Natural killer cell (primary cell): ENCODE measurements at regions not wholly inside any gene's neighbourhood (a gene's known extent, or its start where the extent isn't known, plus 50 kb on each side); places are given as distances from the start of the nearest gene placed in this dataset.

Experiments
- ATAC-seq, 3 donors: fragments of 150-1000 bp in 2 of 3; fragments of 200-7000 bp in 1 of 3; cut with Tn5 transposase; 1 replicate in 1 of 3; 2 replicates in 2 of 3; pipeline ENCODE4 v1.10.0; 2021; ENCODE audit warnings: mild to moderate bottlenecking in 2 of 3, moderate library complexity in 2 of 3
- DNase-seq, 2 donors: peaks; one replicate each; pipeline versions ENCODE4 v3.0.0 to v3.0.0-alpha.2; 2013 to 2021; ENCODE audit warnings: mixed read lengths in 1 of 2
- H3K27ac ChIP-seq: one replicate; pipeline ENCODE4 v1.5.1; 2013; ENCODE audit warnings: mild to moderate bottlenecking, low read length
- H3K27me3 ChIP-seq: one replicate; pipeline ENCODE4 v1.6.1; 2013; ENCODE audit warnings: low read length; ENCODE audit not compliant: control insufficient read depth, insufficient read depth
- H3K36me3 ChIP-seq: one replicate; pipeline ENCODE4 v1.6.1; 2013; ENCODE audit warnings: low read length; ENCODE audit not compliant: control insufficient read depth, insufficient read depth
- H3K4me1 ChIP-seq: one replicate; pipeline ENCODE4 v1.6.1; 2013; ENCODE audit warnings: low read length; ENCODE audit not compliant: control insufficient read depth, insufficient read depth
- H3K4me3 ChIP-seq: one replicate; pipeline ENCODE4 v1.5.1; 2013; ENCODE audit warnings: low read length
- H3K9me3 ChIP-seq: one replicate; pipeline ENCODE4 v1.6.1; 2013; ENCODE audit warnings: low read length; ENCODE audit not compliant: control insufficient read depth, insufficient read depth
- H3K27ac Mint-ChIP-seq, 2 donors: one replicate each; pipeline ENCODE4 v1.8.0; 2022; ENCODE audit warnings: mild to moderate bottlenecking in 2 of 2, mixed read lengths in 2 of 2, moderate library complexity in 1 of 2
- H3K27me3 Mint-ChIP-seq, 2 donors: one replicate each; pipeline ENCODE4 v1.8.0; 2022; ENCODE audit warnings: low read depth in 2 of 2, mixed read lengths in 2 of 2
- H3K36me3 Mint-ChIP-seq: one replicate; pipeline ENCODE4 v1.8.0; 2022; ENCODE audit warnings: mixed read lengths
- H3K4me1 Mint-ChIP-seq, 2 donors: one replicate each; pipeline ENCODE4 v1.8.0; 2022; ENCODE audit warnings: mixed read lengths in 2 of 2
- H3K4me3 Mint-ChIP-seq: one replicate; pipeline ENCODE4 v1.8.0; 2022; ENCODE audit warnings: mild to moderate bottlenecking, moderate library complexity, mixed read lengths
- H3K9me3 Mint-ChIP-seq, 2 donors: one replicate each; pipeline ENCODE4 v1.8.0; 2022; ENCODE audit warnings: mixed read lengths in 2 of 2
- CTCF ChIP-seq: fragments of 200-600 bp; IDR thresholded peaks from one replicate; pipeline ENCODE4 v1.8.0; 2022; ENCODE audit warnings: antibody characterized with exemption
- WGBS: methylation state at CpG from one replicate; pipeline ENCODE4 v1.1.7; 2013; ENCODE audit warnings: missing lambda C conversion rate; ENCODE audit not compliant: insufficient coverage; 5-methylcytosine and 5-hydroxymethylcytosine counted together
- intact Hi-C: fragments of 100-400 bp; cut with micrococcal nuclease; formaldehyde crosslinking; loops from one replicate; pipeline ENCODE4 v1.14.2; 2022

- no peak overlapping the region for H3K4me3 ChIP-seq
- Mint-ChIP-seq H3K4me1 (no peaks in the 10 kb centered on the region), H3K4me3 (no peak overlapping the region), H3K36me3 (no peaks in the 10 kb centered on the region), H3K9me3 (peaks cover 19 to 37% of the 10 kb centered on the region in 2 donors), H3K27me3 (no peaks in the 10 kb centered on the region), H3K27ac (no peak overlapping the region)
- intact Hi-C loops, result no loop called here
- H3K9me3 ChIP-seq, result no peaks in the 10 kb centered on the region
- no peaks in the 10 kb centered on the region for H3K27me3 ChIP-seq
- no peak for ATAC-seq
- no peak overlapping the region for H3K27ac ChIP-seq
- H3K36me3 ChIP-seq, result no peaks in the 10 kb centered on the region
- WGBS, result 64% methylated on average over 2 of the region's 3 CpGs
- no peaks in the 10 kb centered on the region for H3K4me1 ChIP-seq
- no peak for TF ChIP-seq CTCF
- DNase-seq, result no peak
Measured at GRCh38 chr6:23091795-23092194, 522.4 kb downstream of the HDGFL1 start.

- Mint-ChIP-seq H3K9me3 (peaks cover 14 to 27% of the 10 kb centered on the region in 2 donors), H3K27ac (no peak overlapping the region), H3K27me3 (no peaks in the 10 kb centered on the region), H3K4me1 (no peaks in the 10 kb centered on the region), H3K4me3 (no peak overlapping the region), H3K36me3 (no peaks in the 10 kb centered on the region)
- no peak overlapping the region for H3K4me3 ChIP-seq
- no peak for TF ChIP-seq CTCF
- H3K36me3 ChIP-seq, result no peaks in the 10 kb centered on the region
- DNase-seq, result no peak
- WGBS, result no CpG with 5 or more reads among the region's 1 CpG
- ATAC-seq, result no peak
- intact Hi-C loops, result no loop called here
- H3K9me3 ChIP-seq, result no peaks in the 10 kb centered on the region
- H3K27ac ChIP-seq, result no peak overlapping the region
- H3K4me1 ChIP-seq, result no peaks in the 10 kb centered on the region
- H3K27me3 ChIP-seq, result no peaks in the 10 kb centered on the region
Measured at GRCh38 chr6:23096876-23097275, 527.5 kb downstream of the HDGFL1 start.

- no peak for DNase-seq
- H3K9me3 Mint-ChIP-seq, result peaks cover 11 to 21% of the 10 kb centered on the region in 2 donors
- 91% methylated on average over 1 of the region's 2 CpGs for WGBS
Measured at GRCh38 chr6:23097566-23097965, 528.2 kb downstream of the HDGFL1 start.

More at GRCh38 chr6:23097566-23097965, 528.2 kb downstream of the HDGFL1 start:
- Histone ChIP-seq H3K9me3 (no peaks in the 10 kb centered on the region), H3K4me1 (no peaks in the 10 kb centered on the region), H3K27ac (no peak overlapping the region), H3K4me3 (no peak overlapping the region), H3K36me3 (no peaks in the 10 kb centered on the region), H3K27me3 (no peaks in the 10 kb centered on the region)
- Mint-ChIP-seq H3K4me3 (no peak overlapping the region), H3K36me3 (no peaks in the 10 kb centered on the region), H3K27ac (no peak overlapping the region), H3K4me1 (no peaks in the 10 kb centered on the region), H3K27me3 (no peaks in the 10 kb centered on the region)
- ATAC-seq, result no peak
- TF ChIP-seq CTCF, result no peak
- intact Hi-C loops, result no loop called here
